HG03439 (cell line): ENCODE measurements at regions not wholly inside any gene's neighbourhood (a gene's known extent, or its start where the extent isn't known, plus 50 kb on each side); places are given as distances from the start of the nearest gene placed in this dataset.
A peak's percentile ranks its signal among the peaks of the same experiment; 100 is the strongest.
"Not testable (repeated sequence)": the region's sequence is repeated elsewhere in the genome, so short reads cannot be mapped to it uniquely, and the experiment has no call there.

Experiments
- ATAC-seq: cut with Tn5 transposase; IDR thresholded peaks from one replicate; pipeline ENCODE4 v1.9.1; 2021; ENCODE audit warnings: mild to moderate bottlenecking, moderate library complexity; ENCODE audit not compliant: unreplicated experiment

GRCh38 chr3:5035113-5035512, 55.9 kb downstream of the BHLHE40 start:
- ATAC-seq = no peak

DNA sequence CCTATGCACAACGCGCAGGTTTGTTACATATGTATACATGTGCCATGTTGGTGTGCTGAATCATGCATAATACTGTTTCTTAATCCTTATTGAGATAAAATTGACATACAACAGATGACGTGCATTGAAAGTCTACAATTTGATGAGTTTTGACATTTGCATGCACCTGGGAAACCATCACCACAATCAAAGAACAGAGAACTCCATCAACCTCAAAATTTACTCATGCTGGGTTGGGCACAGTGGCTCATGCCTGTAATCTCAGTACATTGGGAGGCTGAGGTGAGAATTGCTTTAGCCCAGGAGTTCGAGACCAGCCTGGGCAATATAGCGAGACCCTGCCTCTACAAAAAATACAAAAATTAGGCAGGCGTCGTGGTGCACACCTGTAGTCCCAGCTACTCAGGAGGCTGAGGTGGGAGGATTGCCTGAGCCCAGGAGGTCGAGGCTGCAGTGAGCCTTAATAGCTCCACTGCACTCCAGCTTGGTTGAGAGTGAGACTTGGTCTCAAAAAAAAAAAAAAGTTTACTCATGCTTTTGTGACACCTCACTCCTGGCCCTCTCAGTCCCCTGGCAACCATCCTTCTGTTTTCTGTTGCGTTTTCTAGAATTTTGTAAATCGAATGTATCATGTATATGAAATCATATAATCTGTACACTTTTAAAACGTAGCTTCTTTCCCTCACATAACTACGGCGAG, 56.6 kb downstream of the BHLHE40 start:
- no peak for ATAC-seq

GRCh38 chr3:5036392-5036766, 57.1 kb downstream of the BHLHE40 start:
- ATAC-seq = no peak

DNA sequence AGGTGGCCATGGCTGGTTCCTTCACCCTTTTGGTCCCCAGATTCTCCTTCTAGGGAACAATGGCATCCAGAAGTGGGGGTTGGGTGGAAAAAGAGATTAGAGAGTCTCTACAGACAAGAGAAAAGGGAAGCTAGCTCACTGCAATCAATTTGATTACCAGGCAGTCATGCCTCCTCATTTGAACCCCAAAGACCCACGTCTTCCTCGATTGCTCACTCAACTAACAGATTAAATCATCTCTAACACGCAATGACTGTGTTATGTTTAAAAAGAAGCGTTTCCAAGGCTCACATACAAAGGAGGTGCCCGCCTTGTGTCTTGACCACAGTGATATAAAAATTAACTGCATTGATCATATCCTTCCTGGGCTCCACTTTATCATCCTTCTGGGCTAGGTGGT, 57.6 kb downstream of the BHLHE40 start:
- ATAC-seq = no peak

DNA sequence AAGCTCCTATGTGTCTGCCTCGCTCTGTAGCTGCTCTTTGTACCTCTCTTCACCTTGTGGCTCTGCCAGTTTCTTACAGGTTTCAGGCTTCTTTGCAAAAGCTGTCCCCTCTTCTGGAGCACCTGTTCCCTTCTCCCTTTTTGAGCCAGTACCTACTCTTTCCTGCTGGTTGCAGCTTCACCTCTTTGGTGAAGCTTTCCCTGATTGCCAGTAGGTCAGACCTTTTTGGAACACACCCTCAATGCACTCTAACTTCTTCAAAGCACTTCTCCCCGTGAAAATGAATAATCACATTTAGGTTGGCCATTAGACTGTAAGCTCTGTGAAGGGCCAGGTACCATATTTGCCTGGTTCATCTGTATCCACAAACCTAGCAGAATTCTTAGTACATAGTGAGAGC, 60.3 kb downstream of the BHLHE40 start:
- no peak for ATAC-seq

DNA sequence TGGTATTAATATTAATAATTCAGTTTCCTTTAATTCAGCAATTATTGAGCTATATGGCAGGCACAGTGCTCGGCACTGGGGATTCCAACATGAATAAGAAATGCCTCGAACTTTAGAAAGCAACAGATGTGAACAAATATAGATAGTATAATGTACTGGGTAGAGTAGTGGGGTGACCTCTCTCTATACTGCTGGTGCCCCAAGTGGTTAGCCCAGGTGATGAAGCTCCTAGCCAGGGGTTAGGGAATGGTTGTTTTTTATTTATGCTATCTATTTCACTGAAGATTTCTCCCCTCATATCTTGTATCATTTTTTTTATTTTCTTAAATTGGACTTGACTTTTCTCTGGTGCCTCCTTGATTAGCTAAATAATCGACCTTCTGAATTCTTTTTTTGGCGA, 62.1 kb downstream of the BHLHE40 start:
- ATAC-seq = no peak

DNA sequence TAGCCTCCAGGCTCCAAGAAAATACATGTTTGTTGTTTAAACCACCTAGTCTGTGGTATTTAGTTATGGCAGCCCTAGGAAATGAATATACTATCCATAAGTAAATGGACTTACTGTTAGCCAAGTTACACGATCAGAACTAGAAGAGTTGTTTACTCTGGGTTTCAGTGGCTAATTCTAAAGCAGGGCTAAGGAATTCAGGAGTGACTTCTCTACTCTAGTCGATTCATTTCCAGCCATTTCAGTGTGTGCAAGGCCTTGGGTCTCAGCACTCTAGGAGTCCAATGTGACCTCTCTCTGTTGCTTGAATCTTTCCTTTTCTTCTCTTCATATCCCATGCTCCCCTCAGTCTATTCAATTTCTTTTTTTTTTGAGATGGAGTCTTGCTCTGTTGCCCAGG, 66.7 kb downstream of the BHLHE40 start:
- ATAC-seq = no peak

DNA sequence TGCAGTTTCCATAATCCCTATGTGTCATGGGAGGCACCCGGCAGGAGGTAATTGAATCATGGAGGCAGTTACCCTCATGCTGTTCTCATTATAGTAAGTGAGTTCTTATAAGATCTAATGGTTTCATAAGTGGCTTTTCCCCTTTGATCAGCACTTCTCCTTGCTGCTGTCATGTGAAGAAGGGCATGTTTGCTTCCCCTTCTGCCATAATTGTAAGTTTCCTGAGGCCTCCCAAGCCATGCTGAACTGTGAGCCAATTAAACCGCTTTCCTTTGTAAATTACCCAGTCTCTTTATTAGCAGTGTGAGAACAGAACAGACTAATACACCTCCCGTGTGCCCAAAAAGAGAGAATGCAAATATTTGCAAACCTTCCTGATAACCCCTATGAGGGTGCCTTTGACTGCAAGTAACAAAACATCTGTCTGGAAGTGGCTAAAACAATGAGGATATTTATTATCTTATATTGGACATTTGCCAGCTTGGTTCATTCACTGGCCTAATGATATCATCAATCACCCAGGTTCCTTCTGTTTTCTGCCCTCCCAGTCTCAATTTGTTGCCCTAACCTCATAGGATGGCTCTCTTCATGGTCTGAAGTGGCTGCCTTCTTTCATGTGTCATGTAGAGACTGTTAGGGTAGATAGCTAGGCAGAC, 68.7 kb downstream of the BHLHE40 start:
- no peak for ATAC-seq

GRCh38 chr3:5051772-5052171, 70.3 kb upstream of the ARL8B start:
- no peak for ATAC-seq

GRCh38 chr3:5052247-5052646, 69.8 kb upstream of the ARL8B start:
- ATAC-seq = no peak

GRCh38 chr3:5053021-5053831, 68.9 kb upstream of the ARL8B start:
- no peak for ATAC-seq

- ATAC-seq = no peak
These were observed 68.0 kb upstream of the ARL8B start for GRCh38 chr3:5054098-5054497.

- not testable (repeated sequence) for ATAC-seq
These were observed 67.5 kb upstream of the ARL8B start for GRCh38 chr3:5054579-5054978.

DNA sequence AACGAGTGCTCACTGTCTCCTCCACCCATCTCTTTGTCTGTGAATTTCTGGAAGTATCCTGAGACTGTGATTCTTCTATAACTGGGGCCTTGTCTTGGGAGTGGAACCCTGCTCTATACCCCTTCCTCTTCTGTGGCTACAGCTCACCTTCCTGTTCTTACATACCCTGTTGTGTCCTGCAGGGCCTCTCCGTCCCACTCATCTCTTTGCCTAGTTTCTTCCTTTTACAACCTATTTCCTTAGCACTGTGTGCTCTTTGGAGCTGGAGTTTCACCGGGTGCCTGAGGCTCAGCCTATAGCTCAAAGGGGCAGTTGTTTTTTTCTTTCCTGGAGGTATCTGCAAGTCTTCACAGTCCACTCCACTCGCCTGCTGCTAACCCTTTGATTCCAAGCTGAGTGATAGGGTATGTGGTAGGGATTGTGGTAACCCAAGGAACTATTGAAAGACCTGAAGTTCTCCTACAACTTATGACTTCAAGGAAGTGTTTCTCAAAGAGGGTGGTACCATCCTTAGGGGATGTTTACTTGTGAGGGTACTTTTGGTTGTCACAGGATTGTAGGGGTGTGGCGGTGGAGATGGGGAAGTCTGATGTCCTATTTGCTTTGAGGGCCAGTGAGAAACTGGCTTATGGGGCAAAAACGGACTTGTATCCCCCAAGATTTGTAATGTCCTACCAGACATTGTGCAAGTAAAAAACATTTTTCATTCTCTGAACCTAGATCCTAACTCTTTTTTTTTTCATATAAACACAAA, 66.6 kb upstream of the ARL8B start:
- no peak for ATAC-seq

DNA sequence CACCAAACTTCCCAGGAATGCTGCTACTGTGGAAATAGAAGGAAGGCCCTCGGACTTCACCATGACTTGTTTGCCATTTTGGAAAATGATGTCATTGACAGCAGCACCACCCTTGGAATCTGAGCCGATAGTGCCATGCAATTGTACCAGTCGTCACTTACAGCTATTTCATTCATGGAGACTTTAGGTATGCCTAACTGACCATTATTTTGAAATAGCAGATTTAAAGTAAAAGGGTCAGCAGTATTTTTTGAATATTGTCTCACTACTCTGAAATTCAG, 66.0 kb upstream of the ARL8B start:
- ATAC-seq = no peak

DNA sequence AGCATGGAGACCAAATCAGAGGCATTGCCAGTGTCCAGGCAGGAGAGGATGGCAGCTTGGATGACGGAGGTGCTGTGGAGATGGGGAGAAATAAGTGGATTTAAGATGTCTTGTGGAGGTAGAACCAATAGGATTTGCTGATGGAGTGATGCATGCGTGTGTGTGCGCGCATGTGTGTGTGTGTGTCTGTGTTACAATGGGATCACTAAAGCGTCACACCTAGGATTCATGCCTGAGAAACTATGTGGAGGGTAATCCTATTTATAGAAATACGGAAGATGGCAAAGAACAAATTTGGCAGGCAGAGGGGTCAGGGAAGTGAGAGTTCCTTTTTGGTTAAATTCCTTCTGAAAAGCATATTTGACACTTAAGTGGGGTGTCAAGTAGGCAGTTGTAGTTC, 64.8 kb upstream of the ARL8B start:
- ATAC-seq = no peak

DNA sequence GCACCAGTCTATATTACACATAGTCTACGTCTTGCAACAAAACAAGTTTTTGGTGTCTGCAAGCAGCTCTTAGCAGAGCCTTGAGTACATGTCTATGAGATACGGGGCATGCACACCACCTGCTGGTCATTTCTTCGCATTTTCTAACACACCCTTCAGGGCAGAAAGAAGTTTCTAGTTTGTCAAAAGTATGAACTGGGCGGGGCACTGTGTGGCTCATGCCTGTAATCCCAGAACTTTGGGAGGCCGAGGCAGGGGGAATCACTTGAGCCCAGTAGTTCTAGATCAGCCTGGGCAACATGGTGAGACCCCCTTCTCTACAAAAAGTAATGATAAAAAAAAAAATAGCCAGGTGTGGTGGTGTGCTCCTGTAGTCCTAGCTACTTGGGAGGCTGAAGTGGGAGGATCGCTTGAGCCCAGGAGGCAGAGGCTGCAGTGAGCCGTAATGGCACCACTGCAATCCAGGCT, 64.2 kb upstream of the ARL8B start:
- ATAC-seq = peak; percentile 91

GRCh38 chr3:5058471-5058951, 63.6 kb upstream of the ARL8B start:
- no peak for ATAC-seq

DNA sequence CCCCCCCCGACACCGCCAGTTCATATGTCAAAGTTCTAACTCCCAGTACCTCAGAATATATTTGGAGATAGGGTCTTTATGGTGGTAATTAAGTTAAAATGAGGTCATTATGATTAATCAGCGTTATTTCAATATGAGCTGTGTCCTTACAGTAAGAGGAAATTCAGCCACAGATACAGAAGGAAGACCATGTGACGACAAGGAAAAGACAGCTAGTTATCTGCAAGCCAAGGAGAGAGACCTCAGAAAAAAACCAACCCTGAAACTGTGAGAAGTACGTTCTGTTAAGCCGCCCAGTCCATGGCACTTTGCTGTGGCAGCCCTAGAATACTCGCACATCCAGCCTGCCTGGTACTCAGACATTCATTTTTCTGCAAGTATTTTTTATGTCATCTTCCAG, 62.3 kb upstream of the ARL8B start:
- ATAC-seq = no peak

- no peak for ATAC-seq
These were observed 60.9 kb upstream of the ARL8B start for GRCh38 chr3:5061218-5061569.

DNA sequence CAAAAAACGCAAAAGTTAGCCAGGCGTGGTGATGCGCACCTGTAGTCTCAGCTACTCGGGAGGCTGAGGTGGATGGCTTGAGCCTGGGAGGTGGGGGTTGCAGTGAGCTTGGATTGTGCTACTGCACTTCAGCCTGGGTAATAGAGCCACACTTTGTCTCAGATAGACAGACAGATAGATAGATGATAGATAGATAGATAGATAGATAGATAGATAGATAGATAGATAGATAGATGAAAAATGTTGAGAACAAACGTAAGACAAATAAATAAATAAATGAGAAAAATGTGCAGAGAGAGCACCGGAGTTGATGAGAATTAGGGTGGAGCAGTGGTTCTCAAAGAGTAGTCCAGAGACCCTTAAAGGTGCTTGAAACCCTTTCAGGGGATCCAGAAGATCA, 58.4 kb upstream of the ARL8B start:
- ATAC-seq = no peak
